ENCODE measurements at regions not wholly inside any gene's neighbourhood (a gene's known extent, or its start where the extent isn't known, plus 50 kb on each side); places are given as distances from the start of the nearest gene placed in this dataset.

- WGBS = 92% methylated on average over 3 of the region's 3 CpGs
- Histone ChIP-seq H3K36me3 (ENCODE audit: insufficient read depth) (no peaks in the 10 kb centered on the region), H3K27ac (ENCODE audit: low read depth) (no peak overlapping the region), H3K4me3 (ENCODE audit: low read depth, low read length) (no peak overlapping the region), H3K4me1 (ENCODE audit: insufficient read depth) (no peaks in the 10 kb centered on the region)
- DNase-seq (ENCODE audit: extremely low spot score) = no peak
Measured at GRCh38 chr10:88081457-88082054, 218.1 kb downstream of the PTEN start.

GRCh38 chr10:88082391-88082790 lies 219.0 kb downstream of the PTEN start:
- Histone ChIP-seq H3K4me1 (ENCODE audit: insufficient read depth) (no peaks in the 10 kb centered on the region), H3K4me3 (ENCODE audit: low read depth, low read length) (no peak overlapping the region), H3K36me3 (ENCODE audit: insufficient read depth) (no peaks in the 10 kb centered on the region), H3K27ac (ENCODE audit: low read depth) (no peak overlapping the region)
- no peak for DNase-seq (ENCODE audit: extremely low spot score)
- WGBS = 94% methylated on average over 3 of the region's 3 CpGs

- H3K4me1 ChIP-seq (ENCODE audit: insufficient read depth) = no peaks in the 10 kb centered on the region
- H3K36me3 ChIP-seq (ENCODE audit: insufficient read depth) = no peaks in the 10 kb centered on the region
- 82% methylated on average over 1 of the region's 1 CpG for WGBS
- H3K27ac ChIP-seq (ENCODE audit: low read depth) = no peak overlapping the region
- DNase-seq (ENCODE audit: extremely low spot score) = no peak
- no peak overlapping the region for H3K4me3 ChIP-seq (ENCODE audit: low read depth, low read length)
Measured at GRCh38 chr10:88082806-88083596, 219.6 kb downstream of the PTEN start.

- H3K4me1 ChIP-seq (ENCODE audit: insufficient read depth) = no peaks in the 10 kb centered on the region
- H3K4me3 ChIP-seq (ENCODE audit: low read depth, low read length) = no peak overlapping the region
- H3K36me3 ChIP-seq (ENCODE audit: insufficient read depth) = no peaks in the 10 kb centered on the region
- 96% methylated on average over 7 of the region's 7 CpGs for WGBS
- no peak overlapping the region for H3K27ac ChIP-seq (ENCODE audit: low read depth)
- DNase-seq (ENCODE audit: extremely low spot score) = no peak
Measured at GRCh38 chr10:88083597-88083989, 220.2 kb downstream of the PTEN start.

- WGBS = 89% methylated on average over 9 of the region's 9 CpGs
- Histone ChIP-seq H3K4me3 (ENCODE audit: low read depth, low read length) (no peak overlapping the region), H3K36me3 (ENCODE audit: insufficient read depth) (no peaks in the 10 kb centered on the region), H3K27ac (ENCODE audit: low read depth) (no peak overlapping the region), H3K4me1 (ENCODE audit: insufficient read depth) (no peaks in the 10 kb centered on the region)
- no peak for DNase-seq (ENCODE audit: extremely low spot score)
Measured at GRCh38 chr10:88086187-88086960, 222.9 kb downstream of the PTEN start.

GRCh38 chr10:88088441-88089340 lies 225.3 kb downstream of the PTEN start:
- DNase-seq (ENCODE audit: extremely low spot score) = no peak
- no peak overlapping the region for H3K4me3 ChIP-seq (ENCODE audit: low read depth, low read length)
- H3K4me1 ChIP-seq (ENCODE audit: insufficient read depth) = no peaks in the 10 kb centered on the region
- no peaks in the 10 kb centered on the region for H3K36me3 ChIP-seq (ENCODE audit: insufficient read depth)
- no peak overlapping the region for H3K27ac ChIP-seq (ENCODE audit: low read depth)
- WGBS = 90% methylated on average over 9 of the region's 9 CpGs

- Histone ChIP-seq H3K4me3 (ENCODE audit: low read depth, low read length) (no peak overlapping the region), H3K4me1 (ENCODE audit: insufficient read depth) (no peaks in the 10 kb centered on the region), H3K36me3 (ENCODE audit: insufficient read depth) (no peaks in the 10 kb centered on the region), H3K27ac (ENCODE audit: low read depth) (no peak overlapping the region)
- no peak for DNase-seq (ENCODE audit: extremely low spot score)
Measured at GRCh38 chr10:88089498-88089897, 226.1 kb downstream of the PTEN start.

GRCh38 chr10:88090568-88091214 lies 227.3 kb downstream of the PTEN start:
- no peaks in the 10 kb centered on the region for H3K36me3 ChIP-seq (ENCODE audit: insufficient read depth)
- no peaks in the 10 kb centered on the region for H3K4me1 ChIP-seq (ENCODE audit: insufficient read depth)
- H3K4me3 ChIP-seq (ENCODE audit: low read depth, low read length) = no peak overlapping the region
- DNase-seq (ENCODE audit: extremely low spot score) = no peak
- 93% methylated on average over 7 of the region's 7 CpGs for WGBS
- H3K27ac ChIP-seq (ENCODE audit: low read depth) = no peak overlapping the region

- no peaks in the 10 kb centered on the region for H3K36me3 ChIP-seq (ENCODE audit: insufficient read depth)
- no peak for DNase-seq (ENCODE audit: extremely low spot score)
- H3K27ac ChIP-seq (ENCODE audit: low read depth) = no peak overlapping the region
- no peak overlapping the region for H3K4me3 ChIP-seq (ENCODE audit: low read depth, low read length)
- no peaks in the 10 kb centered on the region for H3K4me1 ChIP-seq (ENCODE audit: insufficient read depth)
- 68% methylated on average over 4 of the region's 4 CpGs for WGBS
Measured at GRCh38 chr10:88091490-88092061, 228.2 kb downstream of the PTEN start.

GRCh38 chr10:88092265-88092664 lies 228.8 kb downstream of the PTEN start:
- no peak for DNase-seq (ENCODE audit: extremely low spot score)
- Histone ChIP-seq H3K4me3 (ENCODE audit: low read depth, low read length) (no peak overlapping the region), H3K27ac (ENCODE audit: low read depth) (no peak overlapping the region), H3K4me1 (ENCODE audit: insufficient read depth) (no peaks in the 10 kb centered on the region), H3K36me3 (ENCODE audit: insufficient read depth) (no peaks in the 10 kb centered on the region)
- WGBS = 95% methylated on average over 4 of the region's 4 CpGs

- Histone ChIP-seq H3K27ac (ENCODE audit: low read depth) (no peak overlapping the region), H3K4me1 (ENCODE audit: insufficient read depth) (no peaks in the 10 kb centered on the region), H3K36me3 (ENCODE audit: insufficient read depth) (no peaks in the 10 kb centered on the region), H3K4me3 (ENCODE audit: low read depth, low read length) (no peak overlapping the region)
- 82% methylated on average over 5 of the region's 5 CpGs for WGBS
- no peak for DNase-seq (ENCODE audit: extremely low spot score)
Measured at GRCh38 chr10:88092973-88093372, 229.5 kb downstream of the PTEN start.

- WGBS = 96% methylated on average over 1 of the region's 1 CpG
- Histone ChIP-seq H3K4me3 (ENCODE audit: low read depth, low read length) (no peak overlapping the region), H3K4me1 (ENCODE audit: insufficient read depth) (no peaks in the 10 kb centered on the region), H3K27ac (ENCODE audit: low read depth) (no peak overlapping the region), H3K36me3 (ENCODE audit: insufficient read depth) (no peaks in the 10 kb centered on the region)
- no peak for DNase-seq (ENCODE audit: extremely low spot score)
Measured at GRCh38 chr10:88094795-88095194, 231.4 kb downstream of the PTEN start.

Data from urinary bladder (tissue), 3 donors.